GM18519 (cell line): ENCODE measurements at regions not wholly inside any gene's neighbourhood (a gene's known extent, or its start where the extent isn't known, plus 50 kb on each side); places are given as distances from the start of the nearest gene placed in this dataset.
"Not testable (repeated sequence)": the region's sequence is repeated elsewhere in the genome, so short reads cannot be mapped to it uniquely, and the experiment has no call there.

Source experiments
- ATAC-seq: cut with Tn5 transposase; IDR thresholded peaks from one replicate; pipeline ENCODE4 v1.9.1; 2021; ENCODE audit warnings: mild to moderate bottlenecking, moderate library complexity; ENCODE audit not compliant: unreplicated experiment, low FRiP score

GRCh38 chr2:187003038-187003554 lies 154.1 kb upstream of the ZSWIM2 start:
- ATAC-seq = no peak

- ATAC-seq = no peak
Observed at GRCh38 chr2:187002242-187002641, 153.3 kb upstream of the ZSWIM2 start.

DNA sequence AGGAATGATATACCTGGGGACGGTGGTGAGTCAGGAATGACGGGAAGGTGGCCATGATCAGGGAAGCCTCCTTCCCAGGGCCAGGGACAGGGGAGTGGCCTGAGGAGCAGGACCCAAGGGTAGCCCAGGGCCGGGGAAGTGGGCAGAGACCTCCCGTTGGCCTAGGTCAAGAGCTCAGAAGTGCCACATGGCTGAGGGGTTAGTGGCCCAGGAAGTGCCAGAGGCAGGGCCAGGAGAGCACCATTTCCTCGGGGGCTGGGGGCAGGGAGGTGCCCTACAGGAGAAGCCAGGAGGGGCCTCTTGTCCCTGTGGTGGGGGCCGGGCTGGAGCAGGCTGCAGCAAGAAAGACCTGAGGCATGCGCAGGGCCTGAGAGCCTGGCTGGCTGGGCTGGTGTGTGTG lies 152.3 kb upstream of the ZSWIM2 start:
- ATAC-seq = no peak

GRCh38 chr2:186995092-186995491 lies 146.1 kb upstream of the ZSWIM2 start:
- ATAC-seq = peak; percentile 42

- no peak for ATAC-seq
Observed at GRCh38 chr2:186992597-186992996, 143.6 kb upstream of the ZSWIM2 start.

DNA sequence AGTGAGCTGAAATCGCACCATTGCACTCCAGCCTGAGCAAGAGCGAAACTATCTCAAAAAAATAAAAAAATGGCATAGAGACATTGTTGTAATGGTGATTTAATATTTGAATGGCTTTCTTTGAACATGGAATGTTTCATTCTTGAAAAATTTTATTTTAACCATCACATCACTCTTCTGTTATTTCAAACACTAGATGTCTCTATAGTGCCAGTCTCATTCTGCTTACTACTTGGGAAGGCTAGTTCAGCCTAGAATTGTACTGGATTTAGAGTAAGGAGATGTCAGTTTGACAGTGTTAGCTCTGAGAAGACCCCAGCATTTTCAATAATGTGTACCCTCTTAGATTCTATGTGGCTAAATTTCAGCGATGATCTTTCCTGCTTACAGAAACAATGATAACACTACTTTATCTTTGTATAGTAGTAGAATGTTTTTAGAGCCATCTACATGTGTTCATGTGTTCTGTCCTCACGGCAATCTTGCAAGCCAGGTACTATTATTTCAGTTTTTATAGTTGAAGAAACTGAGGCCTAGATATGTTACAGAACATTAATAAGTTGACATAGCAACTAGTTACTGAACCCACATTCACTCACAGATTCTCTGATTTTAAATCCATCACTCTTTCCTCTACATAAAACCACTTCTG lies 142.9 kb upstream of the ZSWIM2 start:
- ATAC-seq = no peak

DNA sequence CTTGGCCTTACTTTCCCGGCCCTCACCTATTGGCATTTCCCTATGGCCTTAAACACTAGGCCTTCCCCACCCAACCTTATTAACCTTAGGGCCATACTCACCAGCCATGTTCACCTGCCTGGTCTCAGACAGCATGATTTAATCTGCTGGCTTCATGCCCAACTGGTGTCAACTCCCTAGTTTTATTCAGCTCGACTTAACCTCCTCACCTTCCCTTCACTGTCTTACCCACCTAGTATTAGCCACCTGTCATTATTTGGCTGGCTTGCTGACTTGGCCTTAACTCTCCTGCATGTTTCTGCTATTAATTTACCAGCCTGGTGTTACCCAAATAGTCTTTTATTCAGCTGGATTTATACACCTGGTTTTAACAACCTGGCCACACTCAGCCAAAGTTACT lies 136.0 kb upstream of the ZSWIM2 start:
- ATAC-seq = no peak

DNA sequence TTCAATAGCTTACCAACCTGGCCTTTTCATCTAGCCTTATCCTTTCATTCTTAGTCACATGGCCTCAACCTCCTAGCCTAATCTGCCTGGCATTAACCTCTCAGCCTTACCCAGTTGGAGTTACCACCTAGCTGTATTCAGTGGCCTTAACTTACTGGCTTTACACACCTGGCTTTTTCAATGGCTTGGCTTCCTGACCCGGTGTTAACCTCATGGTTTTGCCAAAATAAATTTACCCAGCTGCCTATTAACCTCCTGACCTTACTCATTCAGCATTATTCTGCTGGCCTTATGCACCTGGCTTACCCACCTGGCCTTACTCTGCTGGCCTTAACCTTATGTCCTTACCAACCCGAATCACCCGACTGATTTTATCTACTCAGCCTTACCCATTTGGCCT lies 135.5 kb upstream of the ZSWIM2 start:
- ATAC-seq = no peak

GRCh38 chr2:186980787-186981550 lies 132.0 kb upstream of the ZSWIM2 start:
- ATAC-seq = no peak

GRCh38 chr2:186980117-186980442 lies 131.1 kb upstream of the ZSWIM2 start:
- ATAC-seq = no peak

DNA sequence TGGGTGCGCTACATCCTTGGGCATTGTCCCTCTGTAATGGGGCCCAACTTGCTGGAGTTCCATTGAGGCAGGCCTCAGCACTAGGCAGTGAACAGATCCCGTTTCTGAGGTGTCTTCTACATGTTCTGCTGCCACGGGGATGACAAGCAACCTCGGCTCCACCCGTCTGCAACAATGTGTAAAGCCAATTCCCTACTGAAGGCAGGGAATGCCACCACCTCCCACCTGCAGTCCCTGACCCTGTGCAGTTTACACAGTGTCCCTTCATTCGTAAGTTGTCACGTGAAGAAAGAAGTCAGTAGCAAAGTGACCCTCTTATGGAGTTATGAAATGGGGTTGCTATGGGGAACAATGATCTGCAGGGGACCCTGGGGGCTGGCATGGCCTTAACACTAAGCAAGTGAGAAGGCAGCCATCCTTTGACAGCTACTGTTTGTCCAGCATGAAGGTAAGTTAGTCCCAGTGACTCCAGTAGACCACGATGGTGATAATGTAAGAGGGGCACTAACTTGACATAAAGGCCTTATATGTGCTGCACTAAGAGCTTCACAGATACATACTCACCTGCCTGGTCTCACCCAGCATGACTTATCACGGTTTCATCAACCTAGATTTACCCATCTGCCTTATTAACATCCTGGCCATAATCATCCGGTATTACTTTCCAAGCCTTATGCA lies 130.6 kb upstream of the ZSWIM2 start:
- no peak for ATAC-seq

DNA sequence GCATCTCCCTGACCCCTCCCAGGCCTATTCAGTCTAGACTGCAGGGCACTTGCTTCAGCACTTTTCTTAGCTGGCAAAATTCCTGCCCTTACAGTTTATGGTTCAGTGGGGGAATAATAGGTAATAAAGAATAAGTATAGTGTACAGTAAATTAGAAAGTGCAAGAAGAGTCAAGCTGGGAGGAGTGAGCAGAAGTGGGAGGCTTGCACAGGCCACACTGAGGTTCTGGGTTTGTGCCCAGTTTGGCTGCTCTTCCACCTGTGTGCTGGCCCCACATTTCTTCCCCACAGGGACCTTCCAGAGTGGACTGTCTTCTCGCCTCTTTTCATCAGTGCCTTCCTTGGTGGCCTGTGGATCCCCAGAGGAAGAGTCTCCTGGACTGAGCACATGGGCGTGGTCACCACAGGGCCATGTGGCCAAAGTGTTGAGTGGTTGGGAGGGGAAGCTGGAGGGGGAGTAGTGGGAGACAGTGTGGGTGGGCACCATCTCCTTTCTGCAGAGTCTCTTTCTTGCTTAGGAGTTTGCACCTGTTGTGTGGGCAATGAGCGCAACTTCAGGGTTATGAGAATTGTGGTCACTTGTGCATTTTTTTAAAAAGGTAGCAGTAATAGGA lies 128.6 kb upstream of the ZSWIM2 start:
- no peak for ATAC-seq

- ATAC-seq = no peak
Observed at GRCh38 chr2:186976329-186976728, 127.4 kb upstream of the ZSWIM2 start.

DNA sequence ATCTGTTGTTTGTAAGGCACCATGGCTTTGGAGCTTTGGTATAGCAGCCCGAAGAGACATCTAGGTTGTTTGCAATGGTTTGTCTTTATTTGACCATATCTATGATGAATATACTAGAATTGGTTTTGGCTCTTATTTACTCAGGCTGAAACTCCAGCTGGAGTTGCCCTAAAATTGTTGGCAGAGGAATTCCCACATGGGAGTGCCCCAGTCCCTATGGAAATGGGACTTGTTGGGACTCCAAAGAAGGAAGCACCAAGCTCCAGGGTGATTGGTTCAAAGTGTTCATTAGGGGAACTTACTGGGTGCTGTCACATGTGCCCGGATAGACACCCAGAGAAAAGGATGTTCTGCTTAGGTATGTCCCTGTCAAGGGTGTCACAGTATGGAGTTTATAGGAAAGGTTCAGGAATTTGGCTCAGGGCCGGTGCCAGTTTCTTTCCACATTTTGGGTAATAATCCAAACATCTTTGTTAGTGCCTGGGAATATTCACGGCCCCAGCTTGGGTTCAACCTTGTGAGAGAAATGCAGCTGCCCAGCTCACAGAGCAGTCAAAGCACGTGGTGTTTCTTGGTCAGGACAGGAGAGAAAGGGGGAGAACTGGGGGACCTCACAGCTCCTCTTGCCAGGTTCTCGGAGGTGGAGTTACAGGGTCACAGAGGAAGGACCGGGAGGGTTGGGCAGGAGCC lies 123.5 kb upstream of the ZSWIM2 start:
- no peak for ATAC-seq

DNA sequence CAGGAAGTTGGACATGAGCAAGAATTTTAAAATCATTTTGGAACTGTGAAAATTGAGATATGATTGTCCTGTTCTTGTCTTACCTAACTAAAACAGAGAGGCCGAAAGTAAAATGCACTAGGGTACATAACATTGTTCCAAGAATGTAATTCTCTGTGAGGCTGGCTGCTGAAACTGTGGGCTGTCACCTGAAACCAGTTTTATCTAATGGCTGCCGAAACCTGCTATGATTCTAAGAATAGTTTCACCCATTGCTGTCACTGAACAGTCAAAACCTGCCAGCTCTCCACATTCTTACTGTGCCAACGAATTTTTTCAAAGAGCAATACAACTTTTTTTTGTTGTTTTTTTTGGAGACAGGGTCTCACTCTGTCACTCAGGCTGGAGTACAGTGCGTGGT lies 119.3 kb upstream of the ZSWIM2 start:
- ATAC-seq = peak; percentile 91

DNA sequence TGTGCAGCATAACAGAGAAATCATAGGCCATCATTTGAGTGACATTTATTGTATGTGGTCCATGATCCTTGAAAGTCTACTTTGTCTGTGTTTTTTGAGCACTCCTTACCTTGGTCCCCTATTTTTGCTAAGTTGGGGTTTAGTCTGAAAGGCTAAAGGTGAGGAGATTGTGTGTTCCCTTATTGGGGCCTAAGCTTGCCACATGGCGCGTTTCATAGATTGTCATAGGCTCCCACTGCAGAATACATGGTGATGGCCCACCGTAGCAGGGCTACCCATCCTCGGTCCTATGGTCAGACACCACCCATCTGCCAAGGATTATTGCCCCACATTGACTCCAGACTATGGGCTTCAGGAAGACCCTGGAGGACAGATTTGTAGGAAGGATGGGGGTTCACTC lies 117.0 kb upstream of the ZSWIM2 start:
- no peak for ATAC-seq

- no peak for ATAC-seq
Observed at GRCh38 chr2:186962085-186962747, 113.2 kb upstream of the ZSWIM2 start.

DNA sequence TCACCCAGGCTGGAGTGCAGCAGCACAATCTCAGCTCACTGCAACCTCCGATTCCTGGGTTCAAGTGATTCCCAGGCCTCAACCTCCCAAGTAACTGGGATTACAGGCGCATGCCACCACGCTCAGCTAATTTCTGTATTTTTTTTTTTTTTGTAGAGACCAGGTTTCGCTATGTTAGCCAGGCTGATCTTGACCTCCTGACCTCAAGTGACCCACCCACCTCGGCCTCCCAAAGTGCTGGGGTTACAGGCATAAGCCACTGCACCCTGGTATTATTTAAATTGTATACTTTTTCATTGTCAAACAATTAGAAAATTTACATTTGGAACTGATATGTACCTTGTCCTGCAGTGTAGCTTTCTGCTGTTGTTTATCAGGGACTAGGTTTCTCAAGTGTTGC lies 111.3 kb upstream of the ZSWIM2 start:
- ATAC-seq = not testable (repeated sequence)

GRCh38 chr2:186959486-186959885 lies 110.5 kb upstream of the ZSWIM2 start:
- no peak for ATAC-seq

DNA sequence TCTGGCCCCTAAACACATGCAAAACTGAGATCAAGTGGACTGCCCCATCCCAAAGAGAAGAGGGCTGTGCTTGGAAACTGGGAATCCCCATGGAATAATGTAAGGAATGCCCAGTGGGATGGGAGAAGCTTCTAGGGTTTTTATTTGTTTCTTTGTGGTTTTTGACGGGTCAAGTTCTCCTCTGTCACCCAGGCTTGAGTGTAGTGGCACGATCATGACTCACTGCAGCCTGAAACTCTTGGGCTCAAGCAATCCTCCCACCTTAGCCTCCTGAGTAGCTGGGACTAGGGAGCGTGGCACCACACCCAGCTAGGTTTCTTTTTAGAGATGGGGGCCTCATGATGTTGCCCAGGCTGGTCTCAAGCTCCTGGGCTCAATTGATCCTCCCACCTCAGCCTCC lies 101.7 kb upstream of the ZSWIM2 start:
- ATAC-seq = no peak
